ENCODE measurements at regions not wholly inside any gene's neighbourhood (a gene's known extent, or its start where the extent isn't known, plus 50 kb on each side); places are given as distances from the start of the nearest gene placed in this dataset.

GRCh38 chr2:200208041-200208440 is 98.5 kb upstream of the SPATS2L start:
- no peak for TF ChIP-seq CTCF (IDR thresholded peaks at IDR 0.05)
- DNase-seq: no peak
- no peaks in the 10 kb centered on the region for H3K4me1 Mint-ChIP-seq (ENCODE audit: low read depth)
- ATAC-seq: no peak
- H3K27ac Mint-ChIP-seq: no peak overlapping the region
- ChIA-PET POLR2A (no interaction called here), CTCF (no interaction called here)
- peaks cover 3% of the 10 kb centered on the region for H3K27me3 Mint-ChIP-seq
- intact Hi-C loops (cut with micrococcal nuclease): no loop called here
- no peaks in the 10 kb centered on the region for H3K36me3 Mint-ChIP-seq (ENCODE audit: low read depth)
- no peak overlapping the region for H3K4me3 Mint-ChIP-seq
- peaks cover 4% of the 10 kb centered on the region for H3K9me3 Mint-ChIP-seq

- ChIA-PET POLR2A (no interaction called here), CTCF (no interaction called here)
- DNase-seq: no peak
- Mint-ChIP-seq H3K36me3 (ENCODE audit: low read depth) (no peaks in the 10 kb centered on the region), H3K27me3 (peaks cover 4% of the 10 kb centered on the region), H3K9me3 (peaks cover 4% of the 10 kb centered on the region), H3K4me3 (no peak overlapping the region), H3K4me1 (ENCODE audit: low read depth) (no peaks in the 10 kb centered on the region), H3K27ac (no peak overlapping the region)
- no peak for ATAC-seq
- no peak for TF ChIP-seq CTCF (IDR thresholded peaks at IDR 0.05)
- intact Hi-C loops (cut with micrococcal nuclease): no loop called here
Measured at GRCh38 chr2:200209030-200209429, 97.5 kb upstream of the SPATS2L start.

GRCh38 chr2:200211643-200212042 is 94.8 kb upstream of the SPATS2L start:
- intact Hi-C loops (cut with micrococcal nuclease): no loop called here
- Mint-ChIP-seq H3K27me3 (peaks cover 10% of the 10 kb centered on the region), H3K27ac (no peak overlapping the region), H3K4me3 (no peak overlapping the region), H3K4me1 (ENCODE audit: low read depth) (no peaks in the 10 kb centered on the region), H3K9me3 (peaks cover 4% of the 10 kb centered on the region), H3K36me3 (ENCODE audit: low read depth) (no peaks in the 10 kb centered on the region)
- TF ChIP-seq CTCF (IDR thresholded peaks at IDR 0.05): no peak
- ChIA-PET POLR2A (no interaction called here), CTCF (no interaction called here)
- no peak for ATAC-seq
- no peak for DNase-seq

- Mint-ChIP-seq H3K4me3 (no peak overlapping the region), H3K4me1 (ENCODE audit: low read depth) (no peaks in the 10 kb centered on the region), H3K9me3 (peaks cover 4% of the 10 kb centered on the region), H3K27me3 (peaks cover 10% of the 10 kb centered on the region), H3K27ac (no peak overlapping the region), H3K36me3 (ENCODE audit: low read depth) (no peaks in the 10 kb centered on the region)
- no peak for DNase-seq
- no peak for ATAC-seq
- POLR2A ChIA-PET: no interaction called here
- no peak for TF ChIP-seq CTCF (IDR thresholded peaks at IDR 0.05)
- intact Hi-C loops (cut with micrococcal nuclease): no loop called here
- CTCF ChIA-PET: no interaction called here
Measured at GRCh38 chr2:200212862-200213425, 93.5 kb upstream of the SPATS2L start.

GRCh38 chr2:200216310-200216709 is 90.2 kb upstream of the SPATS2L start:
- ChIA-PET CTCF (no interaction called here), POLR2A (no interaction called here)
- intact Hi-C loops (cut with micrococcal nuclease): no loop called here
- Mint-ChIP-seq H3K4me3 (no peak overlapping the region), H3K9me3 (no peaks in the 10 kb centered on the region), H3K27ac (no peak overlapping the region), H3K4me1 (ENCODE audit: low read depth) (no peaks in the 10 kb centered on the region), H3K36me3 (ENCODE audit: low read depth) (no peaks in the 10 kb centered on the region), H3K27me3 (peaks cover 8% of the 10 kb centered on the region)
- ATAC-seq (no peak), DNase-seq (no peak)
- no peak for TF ChIP-seq CTCF (IDR thresholded peaks at IDR 0.05)

Data from activated CD8-positive, alpha-beta T cell treated with anti-CD3 and anti-CD28 coated beads for 36 hours (primary cell).